Pancreas (tissue), 10 donors: ENCODE measurements at regions not wholly inside any gene's neighbourhood (a gene's known extent, or its start where the extent isn't known, plus 50 kb on each side); places are given as distances from the start of the nearest gene placed in this dataset.

Source experiments
- ATAC-seq, 4 donors: fragments of 200-7000 bp; cut with Tn5 transposase; one replicate each; pipeline versions ENCODE4 v1.8.0 to v1.9.1; 2020; ENCODE audit warnings: mild to moderate bottlenecking in 4 of 4, moderate library complexity in 4 of 4
- DNase-seq, 6 donors: peaks; one replicate each; pipeline ENCODE4 v3.0.0-alpha.2; 2020
- FAIRE-seq: peaks from 2 replicates; lab custom pipeline; 2012; peaks lifted over from hg19 to GRCh38; lab: Jason Lieb, UNC
- H3K27ac ChIP-seq, 4 donors: fragments of 200-600 bp; sonication (generic); 1 replicate in 3 of 4; 2 replicates in 1 of 4; pipeline versions ENCODE4 v1.5.0 to v1.8.0; 2020
- H3K27me3 ChIP-seq, 4 donors: fragments of 200-600 bp; one replicate each; pipeline ENCODE4 v1.8.0; 2021
- H3K36me3 ChIP-seq, 3 donors: fragments of 200-600 bp; sonication (generic) in 1 of 3; one replicate each; pipeline versions ENCODE4 v1.5.0 to v1.8.0; 2020 to 2021
- H3K4me1 ChIP-seq, 3 donors: fragments of 200-600 bp; one replicate each; pipeline ENCODE4 v1.8.0; 2021
- H3K4me3 ChIP-seq, 4 donors: fragments of 200-600 bp; sonication (generic) in 2 of 4; one replicate each; pipeline versions ENCODE4 v1.5.0 to v1.8.0; 2020 to 2021
- H3K9me3 ChIP-seq, 4 donors: fragments of 200-600 bp; one replicate each; pipeline ENCODE4 v1.8.0; 2021
- WGBS, 2 donors: extraction: QIAGEN DNeasy Blood & Tissue Kit; methylation state at CpG; one replicate each; pipeline ENCODE4 v1.1.7; 2013; 5-methylcytosine and 5-hydroxymethylcytosine counted together
- intact Hi-C, 3 donors: fragments of 100-400 bp; cut with DNase I; formaldehyde crosslinking; loops; one replicate each; pipeline versions ENCODE4 v1.11.1 to v1.14.2; 2022
- TF ChIP-seq, protein P1 (sequence below), 4 donors: fragments of 200-600 bp; sonication (generic) in 3 of 4; IDR thresholded peaks; one replicate each; pipeline versions ENCODE4 v1.5.0 to v1.8.0; 2021; ENCODE audit warnings: antibody characterized with exemption in 4 of 4
- donor health status: healthy with polysubstance abuse.
- donor health status: DM: no; HTN: no; CAD: no; lungs with moderate emphysema.
- donor health status: DM: no; HTN: no; CAD: no.
- donor health status: control.
- donor health status: control.
- donor health status: Bipolar disorder and iron deficiency.
- donor health status: DM: yes; HTN: yes; CAD: no.
- donor health status: DM: no; HTN: no; CAD: no.
- donor health status: DM: no; HTN: no; CAD: no.
- donor health status: DM: yes; HTN: yes; CAD: no.

DNA sequence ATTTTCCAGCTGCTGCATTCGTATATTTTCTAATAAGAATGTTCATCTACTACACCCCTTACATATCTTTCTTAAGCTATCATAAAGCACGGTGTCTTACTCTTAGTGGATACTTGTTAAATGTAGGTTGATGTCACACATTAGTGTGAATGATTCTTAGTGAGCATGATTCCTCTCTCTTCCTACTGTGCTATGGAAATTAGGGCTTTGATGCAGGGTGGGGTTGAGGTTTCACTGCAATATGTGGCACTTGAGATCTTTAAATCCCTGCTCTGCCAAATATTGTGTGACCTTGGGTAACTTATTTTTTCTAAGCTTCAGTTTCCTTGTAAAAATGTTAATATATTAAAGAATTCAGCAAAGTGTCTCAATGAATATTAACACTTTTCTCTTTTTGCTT, 188.4 kb downstream of the PDGFRA start:
- Histone ChIP-seq H3K4me3 (no peak overlapping the region), H3K27ac (no peak overlapping the region), H3K36me3 (no peaks in the 10 kb centered on the region), H3K9me3 (no peaks in the 10 kb centered on the region), H3K27me3 (no peaks in the 10 kb centered on the region), H3K4me1 (no peaks in the 10 kb centered on the region)
- 43 to 55% methylated on average over 2 of the region's 2 CpGs for WGBS, 2 donors
- intact Hi-C loops: no loop called here
- DNase-seq (no peak), ATAC-seq (no peak), FAIRE-seq (no peak)
- TF ChIP-seq, protein P1, sequence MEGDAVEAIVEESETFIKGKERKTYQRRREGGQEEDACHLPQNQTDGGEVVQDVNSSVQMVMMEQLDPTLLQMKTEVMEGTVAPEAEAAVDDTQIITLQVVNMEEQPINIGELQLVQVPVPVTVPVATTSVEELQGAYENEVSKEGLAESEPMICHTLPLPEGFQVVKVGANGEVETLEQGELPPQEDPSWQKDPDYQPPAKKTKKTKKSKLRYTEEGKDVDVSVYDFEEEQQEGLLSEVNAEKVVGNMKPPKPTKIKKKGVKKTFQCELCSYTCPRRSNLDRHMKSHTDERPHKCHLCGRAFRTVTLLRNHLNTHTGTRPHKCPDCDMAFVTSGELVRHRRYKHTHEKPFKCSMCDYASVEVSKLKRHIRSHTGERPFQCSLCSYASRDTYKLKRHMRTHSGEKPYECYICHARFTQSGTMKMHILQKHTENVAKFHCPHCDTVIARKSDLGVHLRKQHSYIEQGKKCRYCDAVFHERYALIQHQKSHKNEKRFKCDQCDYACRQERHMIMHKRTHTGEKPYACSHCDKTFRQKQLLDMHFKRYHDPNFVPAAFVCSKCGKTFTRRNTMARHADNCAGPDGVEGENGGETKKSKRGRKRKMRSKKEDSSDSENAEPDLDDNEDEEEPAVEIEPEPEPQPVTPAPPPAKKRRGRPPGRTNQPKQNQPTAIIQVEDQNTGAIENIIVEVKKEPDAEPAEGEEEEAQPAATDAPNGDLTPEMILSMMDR (IDR thresholded peaks at IDR 0.05): no peak

DNA sequence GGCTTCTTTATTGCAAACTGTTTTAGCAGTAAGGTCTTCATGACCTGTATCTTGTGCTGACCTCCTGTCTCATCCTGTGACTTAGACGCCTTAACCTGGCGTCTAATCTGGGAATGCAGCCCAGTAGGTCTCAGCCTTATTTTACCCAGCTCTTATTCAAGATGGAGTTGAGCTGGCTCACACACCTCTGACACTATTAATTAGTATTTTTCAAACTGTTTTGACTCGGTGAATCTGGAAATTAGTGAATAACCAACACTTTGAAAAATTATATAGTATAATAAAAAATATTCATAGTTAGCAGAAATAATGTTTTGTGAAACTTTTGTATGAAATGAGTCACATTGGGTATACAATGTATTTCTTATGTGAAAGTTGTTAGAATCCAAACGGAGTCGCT, 189.4 kb downstream of the PDGFRA start:
- DNase-seq (no peak), ATAC-seq (no peak), FAIRE-seq (no peak)
- no peaks in the 10 kb centered on the region for H3K9me3 ChIP-seq
- intact Hi-C loops: no loop called here
- no peaks in the 10 kb centered on the region for H3K27me3 ChIP-seq
- H3K4me1 ChIP-seq: no peaks in the 10 kb centered on the region
- WGBS, 2 donors: 70 to 75% methylated on average over 5 of the region's 5 CpGs
- TF ChIP-seq, protein P1 (IDR thresholded peaks at IDR 0.05): no peak
- no peaks in the 10 kb centered on the region for H3K36me3 ChIP-seq
- no peak overlapping the region for H3K27ac ChIP-seq
- no peak overlapping the region for H3K4me3 ChIP-seq

DNA sequence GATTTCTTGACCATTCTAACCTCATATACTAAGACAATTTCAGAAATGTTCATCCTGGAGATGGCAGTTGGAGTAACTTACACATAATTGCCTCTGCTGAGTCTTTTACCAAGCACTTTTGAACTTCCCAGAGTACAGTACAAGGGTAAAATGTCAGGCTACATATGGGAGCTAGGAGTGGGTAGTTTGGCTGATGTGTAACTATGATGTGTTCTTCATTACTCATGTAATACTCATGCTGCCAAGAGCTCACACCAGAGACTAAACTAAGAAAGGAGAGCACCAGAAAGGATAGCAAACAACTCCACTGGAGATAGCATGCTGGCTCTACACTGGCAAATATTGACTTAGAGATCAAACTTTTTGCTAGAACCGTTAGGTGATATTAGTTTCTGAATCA, 194.0 kb downstream of the PDGFRA start:
- ATAC-seq: no peak
- Histone ChIP-seq H3K27me3 (no peaks in the 10 kb centered on the region), H3K36me3 (no peaks in the 10 kb centered on the region), H3K4me1 (no peaks in the 10 kb centered on the region), H3K4me3 (no peak overlapping the region), H3K9me3 (no peaks in the 10 kb centered on the region), H3K27ac (no peak overlapping the region)
- 12% methylated on average over 1 of the region's 1 CpG for WGBS, 2 donors
- no peak for FAIRE-seq
- TF ChIP-seq, protein P1 (IDR thresholded peaks at IDR 0.05): no peak
- DNase-seq: no peak
- intact Hi-C loops: no loop called here

DNA sequence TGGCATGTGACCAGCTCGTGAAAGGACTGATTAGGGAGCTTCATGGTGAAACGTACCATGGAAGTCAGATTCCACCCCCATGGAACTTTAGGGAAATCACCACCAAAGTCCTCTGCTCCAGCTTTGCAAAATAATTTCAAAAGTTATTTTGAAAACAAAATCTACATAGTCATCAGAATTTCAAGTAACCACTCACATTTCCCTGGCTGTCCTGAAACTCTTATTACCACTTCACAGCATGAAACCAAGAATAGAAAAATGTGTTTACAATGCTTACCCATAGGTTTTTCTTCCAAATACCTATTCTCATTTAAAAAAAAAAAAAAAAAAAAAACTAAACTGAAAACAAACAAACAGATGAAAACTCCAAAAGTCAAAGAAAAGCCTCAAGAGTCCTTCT, 198.7 kb downstream of the PDGFRA start:
- WGBS, 2 donors: 37 to 61% methylated on average over 2 of the region's 2 CpGs

DNA sequence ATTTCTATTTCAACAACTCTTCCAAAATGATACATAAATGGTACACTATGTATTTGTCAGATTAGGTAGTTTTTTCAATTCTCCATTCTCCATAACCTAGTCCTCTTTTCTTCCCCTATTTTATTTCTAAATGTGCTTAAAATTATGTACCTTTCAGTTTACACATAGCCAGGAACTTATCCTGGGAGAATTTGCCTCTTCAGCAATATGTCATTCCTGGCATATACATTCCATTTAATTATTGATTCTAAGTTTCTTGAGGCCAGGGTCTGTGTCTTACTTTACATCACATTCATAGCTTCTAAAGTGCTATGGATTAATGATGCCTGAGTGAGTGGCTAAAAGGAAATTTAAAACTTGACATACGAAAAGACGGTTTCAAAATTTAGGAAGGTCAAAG, 199.8 kb downstream of the PDGFRA start:
- ATAC-seq (no peak), DNase-seq (no peak), FAIRE-seq (no peak)
- WGBS, 2 donors: 39 to 68% methylated on average over 2 of the region's 2 CpGs
- H3K4me1 ChIP-seq: no peaks in the 10 kb centered on the region
- TF ChIP-seq, protein P1 (IDR thresholded peaks at IDR 0.05): no peak
- H3K27me3 ChIP-seq: no peaks in the 10 kb centered on the region
- no peak overlapping the region for H3K27ac ChIP-seq
- intact Hi-C loops: no loop called here
- H3K36me3 ChIP-seq: no peaks in the 10 kb centered on the region
- no peak overlapping the region for H3K4me3 ChIP-seq
- H3K9me3 ChIP-seq: no peaks in the 10 kb centered on the region

More for the DNA sequence above, 198.7 kb downstream of the PDGFRA start:
- intact Hi-C loops: no loop called here
- no peak overlapping the region for H3K4me3 ChIP-seq
- DNase-seq (no peak), FAIRE-seq (no peak), ATAC-seq (no peak)
- H3K27me3 ChIP-seq: no peaks in the 10 kb centered on the region
- H3K9me3 ChIP-seq: no peaks in the 10 kb centered on the region
- no peaks in the 10 kb centered on the region for H3K4me1 ChIP-seq
- no peaks in the 10 kb centered on the region for H3K36me3 ChIP-seq
- H3K27ac ChIP-seq: no peak overlapping the region
- TF ChIP-seq, protein P1 (IDR thresholded peaks at IDR 0.05): no peak
